ENCODE measurements at regions not wholly inside any gene's neighbourhood (a gene's known extent, or its start where the extent isn't known, plus 50 kb on each side); places are given as distances from the start of the nearest gene placed in this dataset.

DNA sequence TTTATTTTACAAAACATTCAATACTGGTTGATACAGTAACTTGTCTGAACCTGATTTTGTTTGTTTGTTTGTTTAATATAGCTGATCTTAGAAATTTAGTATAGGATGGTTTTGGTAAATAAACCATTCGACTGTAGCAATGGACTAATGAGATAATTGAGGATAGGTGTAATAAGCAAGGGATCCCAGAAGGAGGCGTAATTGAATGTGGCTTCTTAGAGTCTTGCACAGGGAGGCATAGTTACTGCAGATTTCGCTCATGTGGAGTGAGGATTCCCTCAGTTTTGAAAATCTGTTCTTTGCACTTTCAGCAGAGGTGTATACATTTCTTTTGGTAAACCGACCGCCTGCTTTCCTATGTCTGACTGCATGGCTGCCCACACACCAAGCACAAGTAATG lies 709.6 kb downstream of the SOCS6 start:
- no peak for DNase-seq (ENCODE audit: low spot score)

DNA sequence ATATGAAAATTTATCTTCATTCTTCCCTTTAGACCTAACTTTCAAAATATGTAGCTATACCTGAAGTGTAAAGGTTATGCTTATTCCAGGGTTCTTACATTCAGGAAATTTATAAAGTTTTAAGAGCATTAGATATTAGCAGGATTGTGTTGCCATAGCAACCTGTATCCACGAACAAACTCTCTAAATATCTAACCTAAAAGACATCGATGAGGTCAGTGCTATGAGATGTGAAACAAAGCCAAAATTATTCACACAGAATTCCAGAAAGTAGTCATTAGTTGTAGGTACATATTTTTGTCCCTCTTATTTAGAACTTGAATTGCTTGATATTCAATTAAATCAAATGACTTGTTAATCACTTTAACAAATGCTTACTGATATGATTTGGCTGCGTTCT lies 705.3 kb downstream of the SOCS6 start:
- no peak for DNase-seq (ENCODE audit: low spot score)

DNA sequence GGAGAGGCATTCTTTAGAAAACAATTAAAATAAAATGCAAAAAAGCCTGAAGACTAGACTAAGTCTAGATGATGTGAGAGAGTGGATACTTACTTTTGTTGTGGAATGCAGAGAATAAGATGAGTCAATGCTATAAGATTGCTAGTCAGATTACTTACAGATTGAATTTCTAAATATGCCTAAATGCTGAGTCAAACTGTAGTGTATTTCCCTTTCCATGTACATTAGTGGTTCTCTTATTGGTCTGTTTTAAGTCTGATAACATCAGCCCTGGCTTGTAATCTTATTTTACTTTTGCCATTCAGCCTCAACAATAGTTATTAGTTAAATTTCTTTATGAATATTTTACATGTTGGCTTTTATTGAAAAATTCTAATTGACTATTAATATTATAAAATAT lies 702.7 kb downstream of the SOCS6 start:
- no peak for DNase-seq (ENCODE audit: low spot score)

DNA sequence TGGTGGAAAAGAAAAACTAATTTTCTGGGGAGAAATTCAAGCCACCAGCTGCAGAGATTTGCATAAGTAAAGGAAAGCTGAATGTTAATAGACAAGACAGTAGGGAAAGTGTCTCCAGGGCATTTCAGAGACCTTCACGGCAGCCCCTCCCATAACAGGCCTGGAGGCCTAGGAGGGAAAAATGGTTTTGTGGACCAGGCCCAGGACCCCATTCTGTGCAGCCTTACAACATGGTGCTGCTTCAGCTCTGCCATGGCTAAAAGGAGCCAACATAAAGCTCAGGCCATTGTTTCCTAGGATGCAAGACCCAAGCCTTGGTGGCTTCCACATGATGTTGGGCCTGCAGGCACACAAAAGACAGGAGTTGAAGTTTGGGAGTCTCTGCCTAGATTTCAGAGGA lies 697.1 kb downstream of the SOCS6 start:
- DNase-seq (ENCODE audit: low spot score), result no peak

DNA sequence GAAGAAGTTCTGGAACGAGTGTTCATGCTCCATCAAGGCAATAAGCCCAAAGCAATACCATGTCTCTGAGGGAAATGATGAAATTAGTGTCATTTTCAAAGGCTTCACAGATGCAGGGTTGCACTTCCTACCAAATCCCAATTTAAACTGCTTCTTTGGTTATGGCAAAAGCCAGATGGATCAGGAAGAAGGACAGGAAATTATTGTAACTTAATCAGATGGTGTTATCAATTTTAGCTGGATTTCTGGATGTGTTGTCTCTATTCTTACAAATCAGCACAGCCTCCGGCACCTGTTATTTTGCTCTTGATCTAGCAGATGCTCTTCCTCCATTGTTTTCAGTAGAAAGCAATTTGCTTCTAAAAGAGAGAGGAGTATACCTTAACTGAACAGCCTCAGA lies 693.4 kb downstream of the SOCS6 start:
- DNase-seq (ENCODE audit: low spot score), result no peak

DNA sequence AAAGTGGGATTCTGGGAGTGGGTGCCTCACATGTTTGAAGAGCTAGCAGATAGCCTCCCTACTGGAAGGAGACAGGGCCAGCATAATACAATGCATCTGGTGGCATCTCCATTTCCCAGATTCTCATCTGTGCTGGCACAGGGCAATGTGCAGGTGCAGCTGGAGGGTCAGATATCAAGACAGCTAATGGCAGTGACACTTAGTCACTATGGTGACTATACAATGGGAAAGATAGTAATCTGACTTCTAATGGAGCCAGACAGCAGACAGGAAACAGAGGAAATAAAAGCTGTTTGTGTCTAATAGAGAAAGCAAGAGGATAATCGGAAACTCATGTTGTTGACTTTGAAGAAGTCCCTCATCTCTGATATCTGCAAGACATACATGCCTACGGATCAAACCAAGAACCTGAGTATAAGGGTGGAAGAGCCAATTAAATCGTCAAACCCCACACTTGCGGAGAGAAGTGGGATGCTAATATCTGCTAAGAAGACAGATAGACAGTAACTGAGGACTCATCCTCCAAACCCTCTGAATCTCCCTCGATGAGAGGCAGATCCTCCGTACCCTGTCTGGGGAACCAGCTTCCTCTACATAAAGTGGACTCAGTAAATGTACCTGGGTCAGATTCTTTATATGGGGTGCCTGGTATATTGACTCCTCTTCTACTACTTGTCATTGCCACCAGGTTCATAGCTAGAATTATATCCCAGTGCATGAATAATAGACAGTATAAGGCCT lies 692.7 kb downstream of the SOCS6 start:
- DNase-seq (ENCODE audit: low spot score), result no peak

DNA sequence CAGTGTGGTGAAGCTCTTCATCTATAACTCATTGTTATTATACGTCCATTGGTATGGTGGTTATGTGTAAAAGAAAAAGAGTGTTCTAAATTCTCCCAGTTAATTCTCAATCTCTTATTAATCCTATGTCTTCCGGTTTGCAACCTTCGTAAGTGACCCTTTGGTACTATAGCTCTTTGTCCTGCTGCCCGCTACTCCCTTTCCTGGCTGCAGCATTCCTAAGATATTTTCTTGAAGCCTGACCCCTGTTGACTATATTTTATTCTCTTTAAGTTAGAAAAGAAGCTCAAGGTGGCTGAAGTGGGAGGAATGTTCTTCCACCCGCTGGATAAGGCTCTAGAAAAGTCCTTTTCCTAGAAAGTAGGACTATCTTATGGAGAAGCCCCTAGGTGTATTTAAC lies 684.8 kb downstream of the SOCS6 start:
- DNase-seq (ENCODE audit: low spot score), result no peak

DNA sequence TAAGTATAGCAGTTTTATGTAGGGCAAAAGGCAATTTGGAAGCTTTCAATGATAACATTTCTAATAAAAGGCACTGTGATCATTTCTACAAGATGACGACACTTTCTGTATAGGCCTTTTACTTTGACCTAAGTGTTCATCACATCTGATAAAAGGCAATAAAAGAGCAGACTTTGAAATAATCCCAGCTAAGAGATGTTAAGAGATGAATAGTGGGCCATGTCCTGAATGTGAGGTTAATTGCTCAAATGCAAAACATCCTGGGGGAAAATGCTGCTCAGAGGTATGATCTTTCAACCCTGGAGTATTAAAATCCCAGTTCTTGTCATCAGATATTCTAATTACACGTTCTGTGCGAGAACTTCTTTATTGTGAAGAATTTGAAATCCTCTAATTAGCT lies 677.6 kb downstream of the SOCS6 start:
- DNase-seq (ENCODE audit: low spot score), result no peak

DNA sequence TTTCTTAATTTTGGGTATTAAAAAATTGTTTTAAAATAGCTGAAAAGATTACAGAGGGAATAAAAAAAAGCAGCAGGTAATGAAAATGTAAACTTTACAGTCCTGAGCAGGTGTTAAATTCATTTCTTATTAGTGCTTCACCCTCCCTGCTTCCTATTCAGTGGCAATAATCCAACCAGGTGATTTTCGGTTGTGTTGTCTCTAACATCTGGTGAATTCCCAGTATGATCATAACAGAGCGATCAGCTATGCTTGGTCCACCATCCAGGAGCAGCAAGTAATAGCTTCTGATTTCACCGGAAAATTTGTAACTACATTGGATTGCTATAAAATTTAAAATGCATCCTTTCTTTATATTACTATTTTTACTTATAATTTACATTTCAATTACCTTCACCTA lies 673.1 kb downstream of the SOCS6 start:
- no peak for DNase-seq (ENCODE audit: low spot score)

DNA sequence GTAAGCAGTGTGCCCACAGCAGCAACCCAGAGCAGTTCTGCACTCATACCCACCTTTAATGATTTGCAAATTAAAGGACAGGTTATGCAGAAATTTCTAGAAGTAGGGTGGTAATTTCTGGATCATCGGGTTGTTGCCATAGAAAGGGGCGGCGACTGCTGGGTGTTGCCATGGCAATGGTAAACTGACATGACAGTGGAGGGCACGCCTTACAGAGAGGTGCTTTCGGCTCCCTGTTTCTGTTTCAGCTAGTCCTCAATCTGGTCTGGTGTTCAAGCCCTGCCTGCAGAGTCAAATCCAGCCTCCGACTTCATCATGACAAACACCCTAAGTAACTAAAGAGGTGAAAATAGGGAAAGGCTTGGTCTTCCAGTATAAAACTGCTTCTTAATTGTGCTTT lies 667.7 kb downstream of the SOCS6 start:
- no peak for DNase-seq (ENCODE audit: low spot score)

DNA sequence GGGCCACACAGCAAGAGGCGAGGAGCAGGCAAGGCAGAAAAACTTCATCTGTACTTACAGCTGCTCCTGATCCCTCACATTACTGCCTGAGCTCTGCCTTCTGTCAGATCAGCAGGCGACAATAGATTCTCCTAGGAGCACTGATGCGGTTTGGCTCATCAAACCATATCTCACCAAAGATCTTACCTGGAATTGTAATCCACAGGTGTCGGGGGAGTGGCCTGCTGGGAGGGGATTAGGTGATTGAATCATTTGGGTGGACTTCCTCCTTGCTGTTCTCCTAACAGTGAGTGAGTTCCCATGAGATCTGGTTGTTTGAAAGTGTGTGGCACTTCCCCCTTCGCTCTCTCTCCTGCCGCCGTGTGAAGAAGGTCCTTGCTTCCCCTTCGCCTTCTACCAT lies 647.3 kb downstream of the SOCS6 start:
- no peak for DNase-seq (ENCODE audit: low spot score)

DNA sequence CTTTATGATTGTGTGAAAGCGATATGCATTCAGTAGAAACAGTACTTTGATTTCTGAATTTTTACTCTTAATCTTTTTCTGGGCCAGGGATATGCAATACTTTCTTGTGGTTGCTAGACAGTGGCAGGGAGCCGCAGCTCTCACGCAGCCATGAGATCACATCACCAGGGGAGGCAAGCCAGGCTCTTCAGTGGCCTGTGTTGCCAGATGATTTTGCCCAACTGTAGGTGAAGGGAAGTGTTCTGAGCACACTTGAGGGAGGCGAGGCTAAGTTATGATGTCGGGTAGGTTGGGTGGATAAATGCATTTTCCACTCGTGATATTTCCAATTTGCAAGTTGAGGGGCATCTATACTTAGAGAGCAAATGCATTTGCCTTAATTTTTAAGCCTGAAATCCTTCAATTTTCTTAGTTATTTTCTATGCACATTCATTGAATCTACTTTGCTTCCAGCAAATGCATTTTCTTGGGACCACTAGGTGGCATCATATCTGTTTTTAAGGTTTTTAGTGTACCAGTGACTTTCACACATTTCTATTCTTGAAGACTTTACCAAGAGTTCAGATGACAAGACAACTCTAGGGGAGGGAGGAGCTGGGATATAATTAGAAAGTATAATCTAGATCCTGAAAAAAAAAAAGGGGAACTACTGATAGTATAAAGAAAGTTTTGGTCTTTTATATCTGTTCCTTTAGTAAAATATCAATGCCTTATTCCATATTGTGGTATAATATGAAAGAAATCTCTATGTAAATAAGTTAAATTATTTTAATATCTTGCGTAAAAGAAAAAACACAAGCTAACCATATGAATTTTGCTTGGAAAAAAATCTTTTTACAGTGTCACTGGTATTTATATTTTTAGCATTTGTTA lies 643.3 kb downstream of the SOCS6 start:
- peak; percentile 3 for DNase-seq (ENCODE audit: low spot score)

DNA sequence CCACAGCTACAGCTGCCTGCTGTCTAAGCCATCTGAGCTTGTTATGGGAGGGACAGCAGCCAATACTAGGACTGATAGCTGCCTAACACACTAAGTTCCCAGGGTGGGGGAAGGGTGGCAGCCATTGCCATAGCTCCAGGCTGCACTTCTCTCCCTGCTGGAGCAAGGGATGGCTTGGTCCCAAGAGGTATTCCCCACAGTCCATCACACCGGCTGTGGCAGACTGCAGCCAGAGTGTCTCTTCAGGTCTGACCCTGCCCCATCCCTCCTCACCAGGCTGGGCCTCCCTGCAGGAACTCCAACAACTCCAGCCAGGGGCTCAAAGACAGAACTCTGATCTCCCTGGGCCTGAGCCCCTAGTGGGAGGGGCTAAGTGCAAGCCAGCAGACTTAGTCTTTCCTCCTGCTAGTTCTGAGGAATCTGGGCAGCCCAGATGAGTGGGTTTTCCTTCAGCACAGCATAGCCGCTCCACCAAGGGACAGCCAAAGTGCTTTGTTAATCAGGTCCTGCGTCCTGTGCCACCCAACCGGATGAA lies 632.1 kb downstream of the SOCS6 start:
- DNase-seq (ENCODE audit: low spot score), result no peak

DNA sequence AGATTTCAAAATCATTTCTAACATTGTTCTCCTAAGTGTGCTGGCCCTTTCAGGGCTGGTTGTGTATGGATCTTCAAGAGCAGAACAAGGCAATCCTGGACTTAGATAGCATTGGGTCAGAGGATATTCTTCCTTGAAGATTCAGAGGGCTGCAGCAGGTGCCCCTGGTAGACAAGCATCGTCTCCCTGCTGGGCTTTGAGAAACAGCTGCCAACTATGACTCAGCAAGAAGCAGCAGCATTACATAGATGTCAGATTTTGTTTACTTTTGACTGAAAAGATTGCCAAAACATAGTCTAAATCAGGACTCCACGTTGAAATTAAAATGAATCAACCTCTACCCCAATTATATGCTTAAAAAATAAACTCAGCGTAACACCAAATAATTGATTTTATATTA lies 618.8 kb downstream of the SOCS6 start:
- DNase-seq (ENCODE audit: low spot score), result no peak

DNA sequence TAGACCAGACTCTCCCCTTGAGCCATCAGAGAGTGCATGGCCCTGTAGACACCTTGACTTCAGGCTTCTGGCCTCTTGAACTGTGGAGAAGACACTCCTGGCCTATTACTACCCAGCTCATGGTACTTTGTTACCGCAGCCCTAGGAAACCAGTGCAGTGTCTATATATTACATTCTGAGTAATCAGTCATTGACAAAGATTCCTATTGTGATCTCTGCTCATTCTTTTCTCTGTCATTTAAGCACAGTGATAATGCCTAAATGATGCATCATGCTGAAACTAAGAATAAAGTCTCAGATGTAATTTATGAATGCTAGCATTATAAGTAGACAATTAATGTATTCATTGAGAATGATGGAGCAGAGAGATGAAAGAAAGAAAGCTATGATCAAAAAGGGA lies 603.5 kb downstream of the SOCS6 start:
- DNase-seq (ENCODE audit: low spot score), result no peak

DNA sequence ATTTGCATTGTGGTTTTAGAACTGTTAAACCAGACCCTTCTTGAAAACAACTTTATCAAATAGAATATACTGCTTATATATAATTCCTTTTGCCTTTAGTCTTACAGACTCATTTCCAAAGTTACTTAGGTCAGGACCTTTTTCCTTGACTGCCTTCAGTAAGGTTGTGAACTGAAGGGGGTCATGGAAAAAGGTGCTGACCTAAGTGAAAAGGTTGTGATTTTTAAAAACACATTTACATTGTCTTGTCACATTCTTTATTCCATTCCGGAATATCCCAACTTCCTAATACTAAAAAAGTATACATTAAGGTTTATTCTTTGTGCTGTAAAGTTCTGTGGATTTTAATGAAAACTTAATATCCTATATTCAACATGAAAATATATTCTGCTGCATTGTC lies 581.4 kb downstream of the SOCS6 start:
- no peak for DNase-seq (ENCODE audit: low spot score)

DNA sequence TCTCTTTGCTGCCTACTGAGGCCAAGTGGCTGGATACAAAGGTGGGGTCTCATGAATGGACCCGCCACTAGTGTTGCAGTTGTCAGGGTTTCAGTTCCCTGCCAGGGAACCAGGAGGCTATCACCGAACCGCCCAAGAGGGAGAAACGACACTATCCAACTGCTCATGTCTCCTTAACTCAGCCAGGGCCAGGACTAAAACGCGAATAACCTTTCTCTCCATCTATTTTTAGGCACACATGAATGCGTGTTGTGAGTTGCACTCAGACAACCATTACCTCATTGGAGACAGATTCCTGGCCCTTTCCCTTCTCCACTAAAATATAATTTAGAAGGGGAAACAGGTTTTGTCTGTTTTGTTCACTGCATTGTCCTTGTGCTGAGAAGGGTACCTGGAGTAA lies 559.5 kb downstream of the SOCS6 start:
- DNase-seq (ENCODE audit: low spot score), result no peak

DNA sequence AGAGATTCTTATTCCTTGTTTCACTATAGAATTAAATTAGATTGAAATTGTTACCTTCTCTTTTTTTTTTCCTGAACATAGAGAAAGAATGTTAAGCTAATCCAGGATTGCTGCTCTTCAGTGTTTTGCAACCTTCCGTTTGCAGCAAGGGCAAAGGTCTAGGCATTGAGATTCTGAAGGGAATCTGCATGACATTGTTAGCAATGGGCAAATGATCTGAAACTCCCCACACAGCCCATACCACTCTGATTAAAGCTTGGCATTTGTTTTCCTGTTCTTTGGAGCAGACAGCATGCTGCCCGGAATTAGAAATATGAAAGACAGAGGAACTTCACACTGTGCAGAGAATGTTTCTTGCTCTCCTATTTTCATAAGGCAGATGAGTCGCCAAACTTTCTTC lies 551.8 kb downstream of the SOCS6 start:
- no peak for DNase-seq (ENCODE audit: low spot score)

DNA sequence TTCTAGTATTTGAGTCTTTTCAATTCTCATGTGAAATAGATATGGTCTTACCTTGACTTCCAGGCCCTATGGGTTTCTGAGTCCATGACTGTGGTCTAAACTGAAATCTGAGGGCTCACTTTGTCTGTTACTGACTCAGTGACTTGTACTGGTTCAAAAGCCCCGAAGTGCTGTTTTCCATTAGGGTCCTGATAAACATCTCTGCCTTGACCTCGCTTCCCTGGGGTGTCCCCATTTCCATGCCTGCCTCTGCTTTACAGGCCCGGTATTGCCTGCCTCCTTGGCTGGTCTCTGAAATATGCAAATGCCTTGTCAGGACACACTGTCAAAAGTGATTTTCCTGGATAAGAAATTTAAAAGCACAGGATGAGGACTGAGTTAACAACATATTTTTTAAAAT lies 538.8 kb downstream of the SOCS6 start:
- no peak for DNase-seq (ENCODE audit: low spot score)

DNA sequence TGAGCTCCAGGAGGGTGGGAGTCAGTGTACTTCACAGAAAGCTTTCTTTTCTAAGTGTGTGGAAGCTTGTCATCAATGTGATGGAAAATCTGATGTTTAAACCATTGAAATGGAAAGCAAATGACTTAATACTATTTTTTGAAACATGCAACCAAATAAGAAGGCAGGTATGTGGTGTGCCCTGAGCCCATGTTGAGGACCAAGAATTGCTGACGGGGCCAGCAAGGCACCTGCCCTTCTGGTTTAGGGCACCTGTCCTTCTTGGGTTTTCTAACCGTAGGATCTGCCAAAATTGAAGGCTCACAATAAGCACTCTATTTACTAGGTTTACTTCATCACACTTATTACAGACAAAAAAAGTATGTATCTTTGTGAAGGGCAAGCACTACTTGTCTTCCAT lies 537.7 kb downstream of the SOCS6 start:
- no peak for DNase-seq (ENCODE audit: low spot score)

DNA sequence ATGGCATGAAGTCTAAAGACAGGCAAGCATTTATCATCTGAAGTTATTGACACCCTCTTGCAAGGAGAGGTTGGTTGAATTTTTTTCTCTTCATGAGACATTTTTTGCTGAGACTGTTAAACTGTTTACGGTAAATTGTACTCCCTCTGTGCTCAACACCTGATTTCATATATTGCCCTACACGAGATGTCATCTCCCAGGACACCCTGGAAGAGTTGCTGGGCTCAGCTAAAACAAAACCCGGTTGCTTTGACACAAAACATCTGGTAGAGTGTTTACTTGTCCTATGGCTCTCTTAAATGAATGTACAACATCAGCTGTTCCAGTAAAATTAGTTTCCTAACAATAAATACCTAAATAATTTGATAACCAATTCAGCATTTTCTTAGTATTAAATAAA lies 533.8 kb downstream of the SOCS6 start:
- DNase-seq (ENCODE audit: low spot score), result no peak

DNA sequence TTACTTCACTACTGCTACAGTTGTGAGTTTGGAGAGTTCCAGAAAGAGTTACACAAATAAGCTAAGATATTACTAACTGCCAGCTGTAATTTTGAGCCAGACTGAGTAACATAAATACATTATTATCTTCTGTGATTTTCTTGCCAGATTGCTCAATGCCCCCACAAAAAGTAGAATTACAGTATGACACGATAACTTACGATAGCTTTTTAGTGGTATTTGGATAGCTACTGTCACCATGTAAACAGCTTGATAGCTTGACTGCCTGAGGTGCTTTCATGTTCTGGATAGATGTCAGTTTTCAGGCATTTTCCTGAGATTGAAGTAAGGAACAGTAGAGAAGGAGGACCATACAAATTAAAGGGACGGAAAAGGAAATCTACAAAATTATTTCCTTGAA lies 533.3 kb downstream of the SOCS6 start:
- DNase-seq (ENCODE audit: low spot score), result no peak

DNA sequence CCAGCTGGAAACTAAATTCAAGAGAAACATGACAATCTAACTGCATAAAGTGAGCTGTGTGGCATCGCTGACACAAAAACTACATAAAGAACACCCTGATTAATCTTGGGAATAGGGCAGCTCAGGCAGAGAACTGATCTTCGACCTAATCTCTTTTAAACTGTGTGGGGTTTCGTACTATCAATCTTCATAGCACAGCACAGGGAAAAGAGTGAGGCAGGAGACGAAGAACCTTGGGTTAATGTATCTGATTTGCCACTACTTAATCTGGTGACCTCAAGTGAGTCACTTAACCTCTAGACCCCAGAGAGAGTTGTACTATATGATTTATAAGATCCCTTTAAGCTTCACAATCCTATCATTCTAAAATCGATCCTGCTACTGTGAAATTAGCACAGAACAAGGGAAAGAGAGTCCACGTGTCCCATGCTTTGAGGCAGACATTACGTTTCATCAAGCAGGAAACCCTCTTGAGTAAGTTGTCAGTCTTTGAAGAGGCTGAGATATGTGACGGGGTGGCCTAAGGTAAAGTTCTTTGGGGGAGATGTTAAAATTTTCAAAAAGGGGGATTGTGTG lies 519.7 kb downstream of the SOCS6 start:
- DNase-seq (ENCODE audit: low spot score), result no peak

Data from germinal center (tissue), 1 donor.